ENCODE measurements at regions not wholly inside any gene's neighbourhood (a gene's known extent, or its start where the extent isn't known, plus 50 kb on each side); places are given as distances from the start of the nearest gene placed in this dataset.
"Not testable (repeated sequence)": the region's sequence is repeated elsewhere in the genome, so short reads cannot be mapped to it uniquely, and the experiment has no call there.

DNA sequence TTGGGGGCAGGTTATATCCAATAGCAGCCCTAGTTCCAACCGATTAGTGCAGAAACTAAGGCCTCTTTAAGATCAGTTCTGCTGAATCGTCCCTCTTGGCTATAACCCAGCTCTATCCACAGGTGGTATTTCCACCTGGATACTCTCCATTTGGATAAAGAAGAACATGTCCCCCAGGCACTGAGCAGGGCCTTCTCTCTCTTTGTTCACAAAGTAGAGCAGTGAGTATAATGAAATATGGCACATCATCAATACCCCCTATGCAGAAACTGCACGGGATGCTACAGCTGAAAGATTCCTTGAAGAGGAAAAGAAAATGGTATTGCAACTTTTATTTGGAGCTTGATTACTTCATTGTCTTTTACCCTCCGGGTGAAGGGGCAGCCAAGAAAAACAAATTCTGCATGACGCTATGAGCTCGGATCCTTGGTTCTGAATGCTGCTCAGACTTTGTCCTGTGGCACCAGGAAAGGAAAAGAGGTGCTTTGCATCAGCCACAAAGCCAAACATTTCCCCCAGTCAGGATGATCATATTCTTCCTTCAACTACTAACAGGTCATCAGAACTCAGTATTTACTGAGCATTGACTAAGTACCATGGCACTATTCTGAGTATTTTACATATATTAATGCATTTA, 399.7 kb downstream of the NPIPA8 start:
- 30 to 100% (median 82%) methylated on average over 1 to 6 of the region's 6 CpGs; no CpG with 5 or more reads in 3 of the 10 experiments for WGBS, 10 experiments
- Histone ChIP-seq H3K4me1 (replicated peaks in 1 of 2) (peaks cover 9 to 26% of the 10 kb centered on the region in 2 donors), H3K4me3 (no peak overlapping the region), H3K27ac (no peak overlapping the region)
- in situ Hi-C loops (cut with MboI; ENCODE audit: low pct_unique_long_range_greater_than_20kb in 2 of 9, low sequenced_read_pairs in 9 of 9, unreplicated experiment in 9 of 9), result no loop called here
- no peak for ATAC-seq (replicated peaks in 6 of 8)

DNA sequence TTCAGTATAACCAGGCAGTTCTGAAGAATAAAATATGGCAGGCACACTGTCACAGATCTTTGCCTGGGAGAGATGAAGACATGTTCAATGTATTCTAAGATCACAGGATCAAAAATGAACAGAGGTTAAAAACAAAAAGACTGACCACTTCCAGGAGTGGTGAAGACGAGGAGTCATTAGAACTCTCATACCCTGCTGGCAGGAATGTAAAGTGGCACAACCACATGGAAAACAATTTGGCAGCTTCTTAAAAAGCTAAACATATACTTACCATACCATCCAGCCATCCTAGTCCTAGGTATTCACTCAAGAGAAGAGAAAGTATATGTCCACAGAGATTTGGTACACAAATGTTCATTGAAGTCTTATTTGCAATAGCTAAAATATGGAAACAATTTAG, 406.3 kb downstream of the NPIPA8 start:
- ATAC-seq (replicated peaks in 6 of 8), result no peak
- 0 to 100% (median 76%) methylated on average over 1 of the region's 1 CpG; no CpG with 5 or more reads in 2 of the 10 experiments for WGBS, 10 experiments
- Histone ChIP-seq H3K27ac (no peak overlapping the region), H3K4me3 (no peak overlapping the region), H3K4me1 (replicated peaks in 1 of 2) (peaks cover 0 to 12% of the 10 kb centered on the region in 2 donors)
- in situ Hi-C loops (cut with MboI; ENCODE audit: low pct_unique_long_range_greater_than_20kb in 2 of 9, low sequenced_read_pairs in 9 of 9, unreplicated experiment in 9 of 9), result no loop called here

DNA sequence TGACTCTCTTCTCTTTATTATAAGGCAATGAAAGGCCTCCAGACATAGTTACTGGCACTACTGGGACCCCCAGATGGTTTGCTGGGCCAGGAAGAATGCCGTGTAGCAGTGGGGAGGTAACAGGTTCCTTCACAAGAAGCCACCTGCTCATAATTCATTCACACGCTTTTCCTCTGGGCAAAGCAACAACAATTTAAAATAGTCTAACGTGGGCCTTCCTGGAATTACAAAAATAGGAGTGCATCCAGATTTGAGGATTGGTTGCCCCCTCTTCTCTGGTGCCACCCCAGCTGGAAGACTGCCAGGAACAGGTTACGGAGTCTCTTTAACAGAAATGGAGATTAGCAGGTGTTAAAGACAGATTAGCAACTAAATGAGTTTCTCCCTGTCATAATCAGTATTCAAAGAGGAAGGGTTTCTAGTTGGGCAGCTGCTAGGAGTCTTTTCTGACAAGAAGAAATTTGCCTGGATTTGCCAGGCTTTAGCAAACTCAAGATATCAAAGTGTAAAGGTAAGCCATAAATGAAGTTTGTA, 409.6 kb downstream of the NPIPA8 start:
- in situ Hi-C loops (cut with MboI; ENCODE audit: low pct_unique_long_range_greater_than_20kb in 2 of 9, low sequenced_read_pairs in 9 of 9, unreplicated experiment in 9 of 9), result no loop called here
- WGBS, 10 experiments, result 14 to 94% (median 54%) methylated on average over 1 to 4 of the region's 4 CpGs
- no peak for ATAC-seq (replicated peaks in 6 of 8)
- Histone ChIP-seq H3K4me3 (no peak overlapping the region), H3K27ac (no peak overlapping the region), H3K4me1 (replicated peaks in 1 of 2) (peaks cover 0 to 12% of the 10 kb centered on the region in 2 donors)

DNA sequence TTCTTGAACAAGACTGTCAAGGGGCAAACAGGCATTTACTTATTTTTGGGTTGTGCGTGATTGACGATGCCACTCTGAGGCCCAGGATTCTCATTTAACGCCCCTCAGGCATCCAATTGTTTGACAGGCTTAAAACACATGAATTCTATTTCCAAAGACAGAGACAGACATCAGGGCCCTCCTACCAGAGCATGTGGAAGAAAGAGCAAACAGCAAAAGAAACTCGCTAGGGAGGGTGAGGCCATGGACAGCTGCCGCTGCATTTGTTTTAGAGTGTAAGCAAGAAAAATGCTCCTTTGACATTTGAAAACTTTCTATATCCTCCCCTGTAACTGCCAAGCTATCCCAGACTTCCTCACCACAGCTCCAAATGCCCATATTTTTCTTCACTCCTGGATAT, 410.1 kb downstream of the NPIPA8 start:
- no peak for ATAC-seq (replicated peaks in 6 of 8)
- 43 to 87% (median 59%) methylated on average over 3 to 5 of the region's 5 CpGs; no CpG with 5 or more reads in 4 of the 10 experiments for WGBS, 10 experiments
- Histone ChIP-seq H3K4me1 (replicated peaks in 1 of 2) (peaks cover 0 to 12% of the 10 kb centered on the region in 2 donors), H3K4me3 (no peak overlapping the region), H3K27ac (no peak overlapping the region)
- in situ Hi-C loops (cut with MboI; ENCODE audit: low pct_unique_long_range_greater_than_20kb in 2 of 9, low sequenced_read_pairs in 9 of 9, unreplicated experiment in 9 of 9), result no loop called here

DNA sequence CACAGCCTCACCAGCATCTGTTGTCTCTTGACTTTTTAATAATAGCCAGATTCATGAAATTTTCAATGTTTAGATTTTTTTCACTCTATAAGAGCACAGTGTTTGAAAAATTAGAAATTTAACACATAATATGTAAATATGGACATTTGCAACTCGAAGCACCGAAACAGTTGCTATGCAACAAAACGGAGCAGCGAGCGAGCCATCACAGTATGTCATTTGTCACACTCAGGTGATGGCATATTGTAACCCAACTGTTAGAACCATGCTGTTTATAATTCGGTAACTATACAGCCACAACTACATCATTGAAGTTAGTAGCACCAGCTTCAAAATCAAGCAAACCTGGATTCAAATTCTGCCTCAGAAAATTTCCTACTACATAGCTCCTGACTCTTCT, 410.8 kb downstream of the NPIPA8 start:
- Histone ChIP-seq H3K4me1 (replicated peaks in 1 of 2) (peaks cover 0 to 12% of the 10 kb centered on the region in 2 donors), H3K27ac (no peak overlapping the region), H3K4me3 (no peak overlapping the region)
- ATAC-seq (replicated peaks in 6 of 8), result no peak
- in situ Hi-C loops (cut with MboI; ENCODE audit: low pct_unique_long_range_greater_than_20kb in 2 of 9, low sequenced_read_pairs in 9 of 9, unreplicated experiment in 9 of 9), result no loop called here
- 19 to 94% (median 70%) methylated on average over 3 to 6 of the region's 6 CpGs; no CpG with 5 or more reads in 1 of the 10 experiments for WGBS, 10 experiments

DNA sequence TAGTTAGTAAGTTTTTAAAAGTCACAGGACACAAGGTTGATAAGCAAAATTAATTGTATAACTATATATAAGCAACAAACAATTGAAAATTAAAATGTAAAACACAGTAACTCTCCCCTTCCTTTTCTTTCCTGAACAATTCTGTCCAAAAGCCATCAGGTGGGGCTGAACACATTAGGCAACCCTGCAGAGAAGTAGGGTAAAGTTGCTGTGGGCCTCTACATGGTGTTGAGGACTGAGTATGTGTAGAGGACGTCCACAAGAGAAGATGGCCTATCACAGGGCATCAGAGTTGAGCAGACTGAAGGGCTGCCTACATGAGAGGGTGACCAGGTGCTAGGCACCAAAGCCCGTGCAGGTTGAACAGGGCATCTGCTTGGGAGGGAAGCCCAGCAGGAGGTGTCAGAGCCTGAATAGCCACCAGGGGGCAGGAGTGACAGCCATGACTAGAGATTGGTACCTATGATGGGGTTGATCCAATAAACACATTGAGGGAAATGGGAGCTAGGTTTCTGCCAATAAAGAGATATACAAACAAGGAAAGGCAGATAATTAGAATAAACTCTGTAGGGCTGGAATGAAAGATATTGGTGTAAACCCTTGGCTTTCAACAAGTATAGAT, 415.1 kb downstream of the NPIPA8 start:
- Histone ChIP-seq H3K4me1 (replicated peaks in 1 of 2) (peaks cover 0 to 5% of the 10 kb centered on the region in 2 donors), H3K27ac (no peak overlapping the region), H3K4me3 (no peak overlapping the region)
- peak in 1 of 8 experiments; percentile 33 for ATAC-seq (replicated peaks in 6 of 8)
- in situ Hi-C loops (cut with MboI; ENCODE audit: low pct_unique_long_range_greater_than_20kb in 2 of 9, low sequenced_read_pairs in 9 of 9, unreplicated experiment in 9 of 9), result no loop called here
- WGBS, 10 experiments, result 0 to 80% (median 40%) methylated on average over 1 to 2 of the region's 2 CpGs; no CpG with 5 or more reads in 7 of the 10 experiments

DNA sequence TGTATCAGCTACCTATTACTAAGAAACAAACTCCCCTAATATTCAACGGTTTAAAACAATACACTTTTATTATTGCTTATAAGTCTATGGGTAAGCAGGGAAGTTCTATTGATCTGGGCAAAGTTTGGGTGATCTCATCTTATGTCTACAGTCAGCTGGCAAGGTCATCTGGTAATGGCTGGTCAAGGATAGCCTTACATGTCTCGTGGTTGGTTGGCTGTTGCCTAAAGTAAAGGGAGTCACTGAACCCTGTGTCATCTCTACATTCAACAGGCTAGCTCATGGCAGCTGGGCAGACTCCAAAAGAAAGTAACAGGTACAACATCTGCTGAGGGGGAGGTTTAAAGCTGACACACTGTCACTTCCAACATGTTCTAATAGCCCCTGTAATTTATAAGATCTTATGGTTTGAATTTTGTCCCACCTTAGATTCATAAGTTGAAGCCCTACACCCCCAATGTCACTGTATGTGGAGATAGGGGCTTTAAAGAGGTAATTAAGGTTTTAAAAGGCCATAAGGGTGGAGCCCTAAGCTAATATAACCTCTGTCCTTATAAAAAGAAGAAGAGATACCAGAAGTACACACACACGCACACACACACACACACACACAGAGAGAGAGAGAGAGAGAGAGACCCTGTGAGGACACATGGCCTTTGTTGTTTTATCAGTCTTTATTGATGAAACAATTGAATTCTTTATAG, 419.1 kb downstream of the NPIPA8 start:
- no peak overlapping the region for H3K4me3 ChIP-seq
- in situ Hi-C loops (cut with MboI; ENCODE audit: low pct_unique_long_range_greater_than_20kb in 2 of 9, low sequenced_read_pairs in 9 of 9, unreplicated experiment in 9 of 9), result no loop called here
- no peak overlapping the region for H3K27ac ChIP-seq
- 20 to 100% (median 54%) methylated on average over 1 to 2 of the region's 3 CpGs; no CpG with 5 or more reads in 4 of the 10 experiments for WGBS, 10 experiments
- no peaks in the 10 kb centered on the region for H3K4me1 ChIP-seq (replicated peaks in 1 of 2)
- ATAC-seq (replicated peaks in 6 of 8), result no peak

DNA sequence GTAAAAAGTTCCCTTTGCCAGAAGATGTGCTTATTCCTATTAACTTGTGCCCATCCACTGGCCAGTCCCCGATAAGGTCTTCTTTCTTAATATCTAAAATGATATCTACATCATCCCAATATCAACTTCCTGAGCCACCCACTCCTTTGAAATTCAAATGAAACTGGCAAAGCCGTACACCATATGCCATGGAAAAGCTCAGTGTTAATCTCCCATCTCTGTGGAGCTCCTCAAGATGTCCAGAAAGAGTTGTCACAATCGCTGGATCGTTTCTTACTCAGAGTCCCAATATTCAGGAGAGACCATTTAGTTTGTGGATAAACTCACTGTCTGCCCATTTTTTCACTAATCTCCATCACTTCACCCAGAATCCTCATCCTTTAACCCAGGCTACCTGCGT, 420.7 kb downstream of the NPIPA8 start:
- ATAC-seq (replicated peaks in 6 of 8), result no peak
- Histone ChIP-seq H3K4me1 (replicated peaks in 1 of 2) (no peaks in the 10 kb centered on the region), H3K4me3 (no peak overlapping the region), H3K27ac (no peak overlapping the region)
- in situ Hi-C loops (cut with MboI; ENCODE audit: low pct_unique_long_range_greater_than_20kb in 2 of 9, low sequenced_read_pairs in 9 of 9, unreplicated experiment in 9 of 9), result no loop called here
- WGBS, 10 experiments, result 23 to 92% (median 51%) methylated on average over 2 to 5 of the region's 5 CpGs; no CpG with 5 or more reads in 2 of the 10 experiments

DNA sequence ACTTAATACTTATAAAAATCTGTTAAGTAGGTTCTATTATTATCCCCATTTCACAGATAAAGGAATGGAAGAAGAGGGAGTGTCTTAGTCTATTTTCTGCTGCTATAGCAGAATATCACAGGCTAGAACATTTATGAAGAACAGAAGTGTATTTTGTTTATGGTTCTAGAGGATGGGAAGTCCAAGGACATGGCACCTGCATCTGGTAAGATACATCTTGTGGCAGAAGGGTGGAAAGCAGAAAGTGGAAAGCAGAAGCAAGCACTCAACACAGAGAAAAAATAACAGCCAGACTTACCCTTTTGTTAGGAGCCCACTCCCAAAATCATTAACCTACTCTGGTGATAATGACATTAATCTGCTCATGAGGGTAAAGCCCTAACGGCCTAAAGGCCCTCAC, 422.4 kb downstream of the NPIPA8 start:
- H3K27ac ChIP-seq, result no peak overlapping the region
- no peaks in the 10 kb centered on the region for H3K4me1 ChIP-seq (replicated peaks in 1 of 2)
- H3K4me3 ChIP-seq, result no peak overlapping the region
- 0 to 83% (median 70%) methylated on average over 1 of the region's 1 CpG; no CpG with 5 or more reads in 5 of the 10 experiments for WGBS, 10 experiments
- ATAC-seq (replicated peaks in 6 of 8), result no peak
- in situ Hi-C loops (cut with MboI; ENCODE audit: low pct_unique_long_range_greater_than_20kb in 2 of 9, low sequenced_read_pairs in 9 of 9, unreplicated experiment in 9 of 9), result no loop called here

DNA sequence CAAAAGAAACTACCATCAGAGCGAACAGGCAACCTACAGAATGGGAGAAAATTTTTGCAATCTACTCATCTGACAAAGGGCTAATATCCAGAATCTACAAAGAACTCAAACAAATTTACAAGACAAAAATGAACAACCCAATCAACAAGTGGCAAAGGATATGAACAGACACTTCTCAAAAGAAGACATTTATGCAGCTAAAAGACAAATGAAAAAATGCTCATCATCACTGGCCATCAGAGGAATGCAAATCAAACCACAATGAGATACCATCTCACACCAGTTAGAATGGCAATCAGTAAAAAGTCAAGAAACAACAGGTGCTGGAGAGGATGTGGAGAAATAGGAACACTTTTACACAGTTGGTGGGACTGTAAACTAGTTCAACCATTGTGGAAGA, 425.0 kb downstream of the NPIPA8 start:
- H3K4me1 ChIP-seq (replicated peaks in 1 of 2); H3K4me3 ChIP-seq; H3K27ac ChIP-seq; in situ Hi-C loops (cut with MboI; ENCODE audit: low pct_unique_long_range_greater_than_20kb in 2 of 9, low sequenced_read_pairs in 9 of 9, unreplicated experiment in 9 of 9); ATAC-seq (replicated peaks in 6 of 8): not testable (repeated sequence)
- WGBS, 10 experiments, result no CpG with 5 or more reads among the region's 1 CpG

DNA sequence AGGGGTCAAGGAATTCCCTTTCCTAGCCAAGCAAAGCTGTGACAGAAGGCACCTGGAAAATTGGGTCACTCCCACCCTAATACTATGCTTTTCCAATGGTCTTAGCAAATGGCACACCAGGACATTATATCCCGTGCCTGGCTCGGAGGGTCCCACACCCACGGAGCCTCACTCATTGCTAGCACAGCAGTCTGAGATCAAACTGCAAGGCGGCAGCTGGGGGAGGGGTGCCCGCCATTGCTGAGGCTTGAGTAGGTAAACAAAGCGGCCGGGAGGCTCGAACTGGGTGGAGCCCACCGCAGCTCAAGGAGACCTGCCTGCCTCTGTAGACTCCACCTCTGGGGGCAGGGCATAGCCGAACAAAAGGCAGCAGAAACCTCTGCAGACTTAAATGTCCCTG, 429.9 kb downstream of the NPIPA8 start:
- WGBS, 10 experiments, result 40 to 90% (median 60%) methylated on average over 1 to 2 of the region's 10 CpGs; no CpG with 5 or more reads in 7 of the 10 experiments
- H3K27ac ChIP-seq; H3K4me1 ChIP-seq (replicated peaks in 1 of 2); H3K4me3 ChIP-seq; in situ Hi-C loops (cut with MboI; ENCODE audit: low pct_unique_long_range_greater_than_20kb in 2 of 9, low sequenced_read_pairs in 9 of 9, unreplicated experiment in 9 of 9); ATAC-seq (replicated peaks in 6 of 8): not testable (repeated sequence)

DNA sequence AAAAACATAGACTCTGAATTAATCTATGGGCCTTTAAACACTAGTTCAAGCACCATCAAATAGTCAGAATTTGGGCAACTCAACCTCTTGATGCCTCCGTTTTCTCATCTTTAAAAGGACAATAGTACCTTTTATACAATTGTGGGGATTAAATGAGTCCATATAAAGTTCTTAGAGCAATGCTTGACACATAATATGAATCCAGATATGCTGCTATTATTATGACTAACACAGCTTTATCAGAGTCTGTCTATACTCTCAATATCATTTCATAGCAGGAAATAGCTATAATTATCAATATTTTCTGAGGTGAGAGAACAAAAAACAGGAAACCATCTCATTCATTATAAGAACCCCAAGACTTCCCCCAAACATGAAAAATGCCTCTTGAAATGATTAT, 430.5 kb upstream of the XYLT1 start:
- H3K27ac ChIP-seq, result no peak overlapping the region
- no peak for ATAC-seq (replicated peaks in 6 of 8)
- WGBS, 10 experiments, result 0 to 100% (median 86%) methylated on average over 1 of the region's 1 CpG; no CpG with 5 or more reads in 3 of the 10 experiments
- no peaks in the 10 kb centered on the region for H3K4me1 ChIP-seq (replicated peaks in 1 of 2)
- H3K4me3 ChIP-seq, result no peak overlapping the region
- in situ Hi-C loops (cut with MboI; ENCODE audit: low pct_unique_long_range_greater_than_20kb in 2 of 9, low sequenced_read_pairs in 9 of 9, unreplicated experiment in 9 of 9), result no loop called here

DNA sequence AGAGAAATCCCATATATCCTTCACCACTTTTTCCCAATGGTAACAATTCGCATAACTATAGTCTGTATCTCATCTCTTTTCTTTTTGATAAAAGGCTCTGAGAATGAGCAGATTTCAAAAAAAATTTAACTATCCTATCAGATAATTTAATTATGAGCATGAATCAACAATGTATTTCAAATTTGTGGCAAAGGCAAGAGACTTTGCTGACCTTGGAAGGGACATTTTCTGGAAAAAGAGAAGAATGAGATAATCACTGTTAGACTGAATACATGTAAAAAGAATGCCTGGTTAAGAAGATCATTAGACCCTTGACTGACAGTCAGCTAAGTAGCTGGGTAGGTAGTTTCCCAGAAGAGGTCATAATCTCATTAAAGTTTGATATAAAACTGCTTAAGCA, 428.4 kb upstream of the XYLT1 start:
- ATAC-seq (replicated peaks in 6 of 8), result no peak
- in situ Hi-C loops (cut with MboI; ENCODE audit: low pct_unique_long_range_greater_than_20kb in 2 of 9, low sequenced_read_pairs in 9 of 9, unreplicated experiment in 9 of 9), result no loop called here

More for the DNA sequence above, 428.4 kb upstream of the XYLT1 start:
- Histone ChIP-seq H3K4me3 (no peak overlapping the region), H3K4me1 (replicated peaks in 1 of 2) (no peaks in the 10 kb centered on the region), H3K27ac (no peak overlapping the region)
- WGBS, 10 experiments, result 7 to 100% (median 65%) methylated on average over 1 of the region's 1 CpG; no CpG with 5 or more reads in 2 of the 10 experiments
